G401.6 (cell line): ENCODE measurements at regions not wholly inside any gene's neighbourhood (a gene's known extent, or its start where the extent isn't known, plus 50 kb on each side); places are given as distances from the start of the nearest gene placed in this dataset.

Source experiments
- FAIRE-seq: peaks from 2 replicates; lab custom pipeline; 2012; peaks lifted over from hg19 to GRCh38; lab: Jason Lieb, UNC

DNA sequence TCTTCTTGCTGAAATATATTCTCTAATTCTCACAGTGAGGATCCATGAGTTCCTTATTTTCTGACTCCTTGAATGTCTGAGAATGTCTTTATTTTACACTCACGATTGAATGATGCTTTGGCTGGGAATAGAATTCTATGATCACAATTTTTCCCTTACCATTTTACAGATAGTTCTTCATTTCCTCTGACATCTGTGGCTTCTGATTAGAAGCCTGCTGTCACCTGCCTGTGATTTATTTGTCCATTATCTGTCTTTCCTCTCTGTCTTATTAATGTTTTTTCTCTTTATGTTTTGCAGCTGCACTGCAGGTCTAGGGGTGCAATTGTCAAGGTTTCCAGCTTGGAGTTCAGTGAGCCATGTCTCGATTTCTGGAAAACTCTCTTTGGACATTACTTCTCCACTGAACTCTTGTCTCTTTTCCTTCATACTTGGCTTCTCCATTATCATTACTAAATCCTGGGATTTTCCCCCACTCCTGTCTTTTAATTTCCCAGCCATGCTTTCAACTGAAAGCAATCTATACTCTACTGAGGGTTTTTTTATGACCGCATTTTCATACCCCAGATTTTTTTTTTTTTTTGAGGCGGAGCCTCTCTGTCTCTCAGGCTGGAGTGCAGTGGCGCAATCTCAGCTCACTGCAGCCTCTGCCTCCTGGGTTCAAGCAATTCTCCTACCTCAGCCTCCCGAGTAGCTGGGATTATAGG is 85.8 kb upstream of the PRNP start:
- FAIRE-seq = no peak

GRCh38 chr20:4597215-4597614 is 89.0 kb upstream of the PRNP start:
- FAIRE-seq = no peak

DNA sequence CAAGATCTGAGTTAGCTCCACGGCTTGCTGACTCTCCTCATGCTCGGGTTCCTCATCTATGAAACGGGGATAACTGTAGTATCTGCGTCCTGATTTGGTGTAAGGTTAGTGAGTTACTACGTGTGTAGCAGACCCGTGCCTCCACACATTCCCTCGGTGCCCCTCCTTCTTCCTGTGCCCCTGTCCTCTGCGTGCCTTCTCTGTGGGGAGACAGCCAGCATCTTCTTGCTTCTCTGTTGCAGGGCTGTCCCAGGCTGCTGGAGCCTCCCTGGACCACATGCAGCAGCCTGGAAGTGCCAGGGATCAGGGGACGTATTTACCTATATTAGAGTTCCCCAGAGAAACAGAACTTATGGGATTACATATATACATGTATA is 93.1 kb upstream of the PRNP start:
- no peak for FAIRE-seq

DNA sequence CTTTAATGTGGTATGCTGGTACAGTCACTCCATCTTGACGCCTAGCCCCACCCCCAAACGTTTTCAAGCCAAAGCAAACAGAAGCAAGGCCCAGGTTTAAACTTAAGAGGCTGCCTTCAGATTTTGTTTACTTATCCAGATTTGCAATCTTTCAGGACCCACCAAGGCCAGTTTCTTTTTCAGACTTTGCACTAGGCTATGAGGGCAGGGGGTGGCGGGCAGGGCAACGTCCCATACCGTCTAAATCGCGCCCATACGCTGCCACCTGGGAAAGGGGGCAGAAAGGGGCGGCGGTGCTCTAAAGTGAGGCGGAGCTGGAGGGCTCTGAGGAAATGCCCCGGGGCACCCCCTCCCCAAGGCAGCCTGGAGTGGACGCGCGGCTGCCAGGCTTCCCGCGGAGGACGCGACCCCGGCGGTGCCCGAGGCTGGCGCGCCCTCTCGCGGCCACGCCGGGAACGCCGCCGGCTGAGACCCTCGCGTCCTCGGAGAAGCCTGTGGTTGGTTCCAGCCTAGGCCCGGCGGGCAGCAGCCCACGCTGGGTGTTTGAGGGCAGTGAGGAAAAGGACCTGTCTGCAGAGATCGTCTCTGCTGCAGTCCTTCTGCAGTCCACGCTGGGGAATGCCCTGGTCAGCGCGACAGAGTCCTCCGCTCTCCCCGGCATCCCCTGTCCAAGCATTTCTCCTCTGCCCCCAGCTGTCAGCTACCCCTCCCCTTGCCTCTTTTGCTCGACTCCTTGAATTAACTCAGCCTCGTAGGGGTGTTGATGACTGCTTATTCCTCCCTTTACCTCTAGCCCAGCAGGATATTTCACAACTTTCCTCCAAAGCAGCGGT is 93.7 kb upstream of the PRNP start:
- no peak for FAIRE-seq

GRCh38 chr20:4591975-4592315 is 94.3 kb upstream of the PRNP start:
- no peak for FAIRE-seq

- no peak for FAIRE-seq
Observed at GRCh38 chr20:4585758-4586157, 100.5 kb upstream of the PRNP start.

DNA sequence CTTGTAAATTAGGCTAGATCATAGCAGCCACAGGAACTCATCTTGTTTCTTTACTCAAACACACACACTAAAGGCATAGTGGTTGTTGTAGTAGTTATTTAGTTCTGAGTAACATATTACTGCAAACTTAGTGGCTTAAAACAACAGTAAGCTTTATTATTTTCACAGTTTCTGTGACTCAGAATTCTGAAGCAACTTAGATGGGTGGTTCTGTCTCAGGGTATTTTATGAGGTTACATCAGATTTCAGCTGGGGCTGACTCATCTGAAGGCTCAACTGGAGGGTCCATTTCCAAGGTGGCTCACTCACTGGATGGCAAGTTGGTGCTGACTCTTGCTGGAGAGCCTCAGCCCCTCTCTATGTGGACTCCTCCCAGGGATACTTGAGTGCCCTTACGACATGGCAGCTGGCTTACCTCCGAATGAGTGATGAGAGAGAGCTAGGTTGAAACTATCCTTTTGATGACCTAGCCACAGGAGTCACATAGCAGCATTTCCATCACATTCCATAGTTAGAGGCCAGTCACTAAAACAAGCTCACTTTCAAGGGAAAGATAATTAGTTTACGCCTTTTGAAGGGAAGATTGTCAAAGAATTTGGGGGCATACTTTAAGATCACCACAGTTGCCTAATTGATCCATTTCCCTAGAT is 101.0 kb upstream of the PRNP start:
- no peak for FAIRE-seq

DNA sequence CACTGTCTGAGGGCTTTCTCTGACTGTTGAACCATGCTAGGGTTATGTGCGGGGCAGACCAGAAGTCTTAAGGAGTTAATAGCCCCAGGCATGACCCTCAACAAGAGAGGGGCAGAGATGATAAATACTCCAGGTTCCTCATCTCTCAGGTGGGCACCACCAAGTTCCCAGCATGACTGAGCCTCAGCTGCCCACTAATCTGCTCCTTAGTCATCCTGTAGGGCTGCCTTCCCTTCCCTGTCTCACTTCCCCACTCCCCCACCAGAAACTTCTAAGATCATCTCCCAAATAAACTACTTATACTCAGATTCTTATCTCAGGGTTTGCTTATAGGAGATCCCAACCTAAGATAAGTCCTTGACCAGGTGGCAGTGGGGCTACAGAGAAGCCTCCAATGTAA is 101.7 kb upstream of the PRNP start:
- no peak for FAIRE-seq

DNA sequence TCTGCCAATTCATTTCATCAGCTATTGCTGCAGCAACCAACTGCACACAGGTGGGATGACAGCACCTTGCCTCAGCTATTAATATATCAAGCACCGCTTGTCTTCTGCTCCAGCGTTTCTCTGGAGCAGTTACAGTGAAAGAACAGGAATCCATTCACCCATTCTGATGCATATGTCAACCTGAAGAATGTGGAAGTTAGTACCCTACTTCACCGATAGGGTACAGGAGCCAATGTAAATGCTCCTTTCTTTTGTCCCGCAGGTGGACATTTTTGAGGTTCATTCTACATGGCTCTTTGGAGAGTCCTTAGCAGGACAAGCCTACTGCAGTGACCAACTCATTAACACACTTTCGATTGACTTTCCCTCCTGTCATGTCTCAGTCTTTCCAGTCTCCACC is 104.4 kb upstream of the PRNP start:
- no peak for FAIRE-seq

DNA sequence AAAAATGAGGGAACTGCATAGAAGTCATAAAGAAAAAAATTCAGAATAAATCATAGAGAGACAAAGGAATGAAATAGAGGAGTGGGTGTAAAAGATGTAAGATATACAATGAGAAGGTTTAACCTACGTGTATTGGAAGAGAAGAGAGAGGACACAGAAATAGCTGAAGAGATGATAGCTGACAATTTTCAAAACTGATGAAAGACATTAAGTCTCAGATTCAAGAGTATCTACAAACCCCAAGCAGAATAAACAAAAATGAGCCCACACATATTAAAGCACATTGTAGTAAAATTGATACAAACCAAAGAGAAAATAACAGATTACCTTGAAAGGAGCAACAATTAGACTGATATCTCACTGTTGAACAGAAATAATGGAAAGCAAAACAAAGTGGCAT is 107.9 kb upstream of the PRNP start:
- FAIRE-seq = no peak

GRCh38 chr20:4574356-4574690 is 111.9 kb upstream of the PRNP start:
- no peak for FAIRE-seq

- no peak for FAIRE-seq
Observed at GRCh38 chr20:4573564-4574355, 112.5 kb upstream of the PRNP start.

- FAIRE-seq = no peak
Observed at GRCh38 chr20:4571759-4572531, 114.3 kb upstream of the PRNP start.

DNA sequence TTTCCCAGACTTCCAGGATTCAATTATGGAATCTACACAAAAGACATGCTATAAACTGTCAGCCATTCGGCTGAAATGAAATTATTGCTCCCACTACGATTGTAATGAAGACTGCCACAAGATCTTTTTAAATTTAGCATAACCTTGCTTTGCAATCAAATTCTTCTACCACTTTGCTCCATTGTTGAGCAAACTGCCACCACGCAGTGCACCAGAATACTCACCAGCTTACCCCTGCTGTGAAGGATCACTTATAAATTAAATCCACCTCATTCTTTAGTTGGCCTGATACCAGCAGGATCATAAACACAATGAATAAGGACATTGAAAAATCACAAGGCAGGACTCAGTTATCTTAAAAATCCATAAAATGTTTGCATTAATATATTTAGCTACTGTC is 116.4 kb upstream of the PRNP start:
- FAIRE-seq = no peak

- no peak for FAIRE-seq
Observed at GRCh38 chr20:4569092-4569491, 117.2 kb upstream of the PRNP start.

DNA sequence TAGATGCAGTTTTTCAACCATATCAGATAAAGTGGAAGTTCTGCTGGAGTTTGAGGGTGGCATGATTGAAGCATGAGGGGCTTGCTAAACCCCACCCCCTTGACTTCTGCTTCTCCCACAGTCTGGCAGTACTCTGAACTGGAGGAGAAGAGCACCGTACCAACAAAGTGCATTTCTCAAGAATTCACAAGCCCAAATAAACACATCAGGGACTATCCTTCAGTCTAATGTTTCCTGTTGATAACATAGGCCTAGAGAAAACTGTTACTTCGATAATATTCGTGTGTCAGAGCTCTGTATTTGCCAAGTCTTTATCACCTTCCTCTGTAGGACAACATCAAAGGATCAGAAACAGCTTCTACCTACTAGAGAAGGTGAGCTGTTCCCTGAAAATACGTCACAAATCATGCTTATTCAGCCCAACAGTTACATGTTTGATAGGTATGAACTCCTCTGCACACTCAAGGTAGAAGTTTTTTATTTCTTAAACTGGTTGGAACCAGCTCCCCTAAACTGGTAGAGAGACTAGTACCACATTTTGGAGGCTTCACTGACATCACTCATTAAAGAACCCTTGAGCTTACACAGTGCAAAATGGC is 117.8 kb upstream of the PRNP start:
- no peak for FAIRE-seq

GRCh38 chr20:4567170-4567569 is 119.1 kb upstream of the PRNP start:
- FAIRE-seq = no peak

DNA sequence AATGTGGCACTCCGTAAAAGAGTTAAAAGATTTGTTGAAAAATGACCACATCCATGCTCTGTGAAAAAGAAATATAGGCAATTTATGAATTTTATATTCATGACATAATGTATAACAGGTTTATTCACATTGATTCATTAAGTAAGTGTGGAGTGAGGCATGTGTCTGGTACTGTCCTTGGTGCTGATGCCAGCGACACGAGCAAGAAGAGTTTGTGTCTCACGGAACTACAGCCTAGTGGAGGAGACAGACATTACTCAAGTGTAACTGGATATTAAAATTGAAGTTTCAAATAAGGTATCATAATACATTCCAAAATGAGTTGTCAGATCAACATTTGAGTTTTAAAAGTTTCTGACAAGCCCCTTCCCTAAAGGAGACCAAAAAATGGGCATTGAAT is 122.7 kb upstream of the PRNP start:
- no peak for FAIRE-seq

GRCh38 chr20:4563031-4563430 is 123.2 kb upstream of the PRNP start:
- FAIRE-seq = no peak

- FAIRE-seq = no peak
Observed at GRCh38 chr20:4560667-4561066, 125.6 kb upstream of the PRNP start.

DNA sequence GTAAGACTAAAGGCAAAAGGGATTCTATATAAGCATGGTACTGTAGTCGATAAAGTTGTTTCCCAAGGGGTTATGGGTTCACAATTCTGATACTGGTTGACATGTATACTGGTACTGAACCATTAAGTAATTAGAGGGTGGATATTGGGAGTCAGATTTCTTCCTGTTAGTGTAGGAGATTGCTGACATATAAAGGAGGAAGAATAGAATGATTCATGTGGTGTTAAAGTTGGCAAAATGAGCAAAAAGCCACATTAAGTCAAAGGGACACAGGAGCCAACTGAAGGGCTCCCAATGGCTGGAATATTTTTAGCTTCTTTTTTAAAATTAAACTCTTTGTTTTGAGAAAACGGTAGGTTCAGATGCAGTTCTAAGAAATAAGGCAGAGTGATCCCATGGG is 126.3 kb upstream of the PRNP start:
- no peak for FAIRE-seq

GRCh38 chr20:4559106-4559505 is 127.2 kb upstream of the PRNP start:
- no peak for FAIRE-seq
